Head of caudate nucleus (tissue), 42 donors: ENCODE measurements at regions not wholly inside any gene's neighbourhood (a gene's known extent, or its start where the extent isn't known, plus 50 kb on each side); places are given as distances from the start of the nearest gene placed in this dataset.

Experiments used
- DNase-seq, 42 donors: peaks; one replicate each; pipeline versions ENCODE4 v3.0.0 to v3.0.0-alpha.2; 2020 to 2021; ENCODE audit warnings: mixed read lengths in 7 of 42
- intact Hi-C: fragments of 100-400 bp; cut with DNase I; formaldehyde crosslinking; loops from one replicate; pipeline ENCODE4 v1.15.0; 2022

DNA sequence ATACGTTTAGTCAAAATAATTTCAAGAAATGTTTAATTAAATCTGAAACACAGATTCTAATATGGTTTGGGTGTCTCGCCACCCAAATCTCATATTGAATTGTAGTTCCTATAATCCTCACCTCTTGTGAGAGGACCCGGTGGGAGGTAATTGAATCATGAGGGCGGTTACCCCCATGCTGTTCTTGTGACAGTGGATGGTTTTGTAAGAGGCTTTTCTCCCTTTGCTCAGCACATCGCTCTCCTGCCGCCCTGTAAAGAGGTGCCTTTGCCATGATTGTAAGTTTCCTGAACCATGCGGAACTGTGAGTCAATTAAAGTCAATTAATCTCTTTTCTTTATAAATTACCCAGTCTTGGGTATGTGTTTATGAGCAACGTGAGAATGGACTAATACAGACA lies 1045.1 kb upstream of the POU3F3 start:
- DNase-seq: no peak
- intact Hi-C loops: no loop called here

DNA sequence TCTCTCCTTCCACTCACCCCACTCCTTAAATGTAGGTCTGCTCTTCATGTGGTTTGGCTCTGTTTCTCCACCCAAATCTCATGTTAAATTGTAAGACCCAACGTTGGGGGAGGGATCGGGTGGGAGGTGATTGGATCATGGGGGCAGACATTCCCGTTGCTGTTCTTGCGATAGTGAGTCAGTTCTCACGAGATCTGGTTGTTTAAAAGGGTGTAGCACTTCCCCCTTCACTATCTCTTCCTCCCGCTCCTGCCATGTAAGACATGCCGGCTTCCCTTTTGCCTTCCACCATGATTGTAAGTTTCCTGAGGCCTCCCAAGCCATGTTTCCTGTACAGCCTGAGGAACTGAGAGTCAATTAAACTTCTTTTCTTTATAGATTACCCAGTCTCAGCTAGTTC lies 1044.5 kb upstream of the POU3F3 start:
- intact Hi-C loops: no loop called here
- DNase-seq: no peak

DNA sequence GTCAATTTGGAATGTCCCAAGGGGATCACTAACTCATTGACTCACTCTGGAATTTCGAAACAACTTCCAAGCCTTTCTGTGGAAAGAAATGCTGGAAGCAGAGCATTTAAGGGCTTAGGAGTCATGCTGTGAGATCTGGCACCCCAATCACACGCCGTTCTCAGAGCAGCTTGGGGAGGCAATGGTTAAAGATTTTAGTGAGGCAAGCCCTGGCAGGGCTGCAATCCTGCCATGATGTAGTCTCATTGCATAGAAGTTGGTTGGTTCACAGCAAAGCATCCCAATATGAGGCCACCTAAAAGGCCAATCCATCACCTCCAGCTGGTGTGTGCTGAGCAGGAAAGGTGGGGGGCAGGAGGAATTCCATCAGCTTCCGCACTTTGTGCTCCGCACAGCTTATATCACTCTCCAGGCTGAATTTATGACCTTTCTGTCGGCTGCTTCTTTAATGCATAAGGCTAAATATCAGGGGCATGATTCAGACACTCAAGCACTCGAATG lies 1043.9 kb upstream of the POU3F3 start:
- no peak for DNase-seq
- intact Hi-C loops: no loop called here

DNA sequence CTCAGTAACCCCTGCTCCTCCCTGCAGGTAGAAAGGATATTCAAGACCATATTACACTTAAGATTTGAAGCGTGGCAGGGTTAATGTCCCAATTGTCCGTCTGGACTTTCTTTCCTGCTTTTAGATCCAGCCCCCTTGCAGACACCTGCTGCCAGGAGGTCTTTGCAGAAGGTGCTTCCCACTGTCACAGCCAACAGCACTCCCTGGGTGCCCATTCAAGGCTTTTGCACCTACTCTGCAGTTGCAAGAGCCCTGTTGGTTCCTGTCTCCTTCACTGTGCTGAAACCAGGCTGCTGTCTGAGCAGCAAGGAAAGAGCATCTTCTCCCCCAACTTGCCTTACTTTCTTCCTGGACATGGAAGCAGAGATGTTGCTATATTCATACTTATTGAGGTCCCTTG lies 1043.0 kb upstream of the POU3F3 start:
- intact Hi-C loops: no loop called here
- DNase-seq: no peak

DNA sequence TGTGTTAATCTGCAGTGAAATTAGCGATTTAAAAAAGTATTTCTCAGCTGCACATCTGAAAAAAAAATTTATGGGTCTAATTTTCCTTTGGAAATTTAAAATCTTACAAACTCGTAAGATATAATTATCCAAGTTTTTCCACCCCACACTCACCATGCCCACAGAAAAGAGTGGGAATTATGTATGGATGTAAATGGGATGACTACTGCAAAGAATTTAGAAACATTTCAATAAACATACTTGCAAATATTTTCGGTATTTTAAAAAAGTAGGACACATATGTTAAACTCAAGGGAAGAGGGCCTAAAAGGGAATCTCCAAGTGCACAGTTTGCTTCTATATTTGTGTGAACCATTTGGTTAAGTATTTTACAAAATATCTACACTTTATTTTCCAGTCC lies 1039.9 kb upstream of the POU3F3 start:
- intact Hi-C loops: no loop called here
- no peak for DNase-seq

DNA sequence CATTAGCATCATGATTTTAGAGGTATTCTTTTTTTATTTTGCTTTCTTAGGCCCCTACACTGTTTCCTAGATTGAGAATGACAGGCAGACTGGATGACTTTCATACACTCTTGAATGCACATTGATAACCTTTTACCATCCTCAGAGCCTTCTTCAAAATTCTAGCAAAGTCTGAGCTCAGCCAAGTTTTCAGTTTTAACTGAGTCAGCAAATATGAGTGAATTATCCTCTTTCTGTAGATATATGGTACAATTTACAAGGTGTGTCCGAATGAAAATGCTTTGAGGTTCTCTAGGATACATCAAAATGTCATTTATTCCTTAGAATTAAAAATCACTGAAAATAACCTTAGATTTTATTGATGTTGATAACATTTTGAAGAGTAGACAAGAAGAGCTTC lies 1038.2 kb upstream of the POU3F3 start:
- intact Hi-C loops: no loop called here
- DNase-seq: no peak

DNA sequence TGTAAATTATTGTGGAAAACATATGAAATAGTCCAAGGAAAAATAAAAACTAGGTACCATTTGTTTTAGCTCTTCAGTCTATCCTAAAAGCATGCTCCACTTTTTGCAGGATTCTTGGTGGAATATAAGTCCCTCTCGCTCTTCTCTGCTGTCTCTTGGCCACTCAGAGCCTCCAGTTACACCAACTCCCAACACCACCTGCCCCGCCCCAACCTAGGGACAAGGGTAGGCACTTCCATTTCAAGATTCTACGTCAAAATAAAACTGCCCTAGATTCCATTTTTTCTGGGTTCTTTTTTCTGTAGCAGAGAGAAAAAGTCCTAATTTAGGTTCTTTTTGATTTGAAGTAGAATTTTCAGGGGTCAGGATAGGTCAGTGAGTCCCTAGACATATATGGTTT lies 1036.2 kb upstream of the POU3F3 start:
- DNase-seq: no peak
- intact Hi-C loops: no loop called here

DNA sequence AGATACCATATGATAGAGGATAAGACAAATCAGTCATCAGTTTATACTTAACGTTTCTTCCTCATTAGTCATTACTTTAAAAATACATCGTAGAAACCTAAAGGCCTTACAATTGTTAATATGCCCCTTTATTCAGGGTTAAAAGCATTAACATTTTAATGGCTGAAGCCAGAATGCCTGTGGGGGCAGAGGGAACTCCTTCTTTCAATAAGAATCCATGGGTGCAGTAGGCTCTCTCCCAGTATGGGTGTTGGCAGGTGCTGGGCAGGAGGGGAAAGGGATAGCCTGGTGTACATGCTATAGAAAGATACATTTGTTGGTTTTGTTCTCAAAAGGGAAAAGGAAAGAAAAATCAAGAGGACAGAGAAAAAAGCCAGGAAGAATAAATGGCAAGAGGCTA lies 1035.7 kb upstream of the POU3F3 start:
- intact Hi-C loops: no loop called here

DNA sequence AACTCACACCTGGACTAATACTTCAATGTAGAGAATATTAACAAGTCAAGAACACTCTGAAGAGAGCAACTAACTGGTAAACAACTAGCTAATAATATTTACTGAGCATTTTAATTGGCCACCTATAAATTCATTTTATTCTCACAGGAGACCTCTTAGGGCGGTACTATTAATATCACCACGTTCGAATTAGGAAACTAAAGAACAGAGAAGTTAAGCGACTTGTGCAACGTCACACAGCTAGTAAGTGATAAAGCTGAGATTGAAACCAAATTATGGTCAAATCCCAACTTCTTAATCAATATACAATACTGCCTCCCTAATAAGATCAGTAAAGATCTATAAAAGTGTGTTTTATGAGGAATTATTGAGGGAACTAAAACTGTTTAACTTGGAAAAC lies 1034.3 kb upstream of the POU3F3 start:
- intact Hi-C loops: no loop called here
- DNase-seq: no peak

More for the DNA sequence above, 1035.7 kb upstream of the POU3F3 start:
- no peak for DNase-seq

DNA sequence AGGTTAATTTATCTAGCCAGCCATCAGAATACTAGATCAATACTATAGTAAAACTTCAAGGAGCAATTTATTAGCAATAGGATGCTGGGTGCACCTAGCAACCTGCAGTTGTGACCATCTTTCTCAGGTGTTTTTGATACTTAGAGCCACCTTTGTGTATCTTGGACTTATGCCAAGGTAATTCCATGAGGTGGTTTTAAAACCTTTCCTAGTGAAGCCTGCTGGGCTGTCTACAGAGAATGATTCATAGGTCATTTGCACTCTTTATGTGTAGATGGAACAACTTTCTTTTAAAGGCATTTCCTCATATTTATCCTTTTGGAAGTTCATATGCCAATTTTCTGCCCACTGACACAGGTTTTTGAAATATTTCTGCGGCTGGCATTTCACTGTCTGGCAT lies 1030.1 kb upstream of the POU3F3 start:
- no peak for DNase-seq
- intact Hi-C loops: no loop called here

DNA sequence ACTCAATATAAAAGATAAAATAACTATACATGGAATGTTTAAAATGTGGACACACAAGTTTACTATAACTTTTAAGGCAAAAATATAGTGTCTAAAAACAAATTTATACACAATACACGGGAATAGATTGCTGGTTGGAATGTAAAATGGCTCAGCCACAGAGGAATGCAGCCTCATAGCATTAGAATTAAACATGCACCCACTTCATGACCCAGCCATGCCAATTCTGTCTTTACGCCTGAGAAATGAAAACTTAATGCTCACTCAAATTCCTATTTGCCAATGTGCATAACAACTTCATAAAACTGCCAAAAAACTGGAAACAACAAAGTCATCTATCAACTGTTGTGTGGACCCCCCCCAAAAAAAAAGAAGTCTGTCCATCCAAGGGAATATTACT lies 1006.6 kb upstream of the POU3F3 start:
- no peak for DNase-seq
- intact Hi-C loops: no loop called here

DNA sequence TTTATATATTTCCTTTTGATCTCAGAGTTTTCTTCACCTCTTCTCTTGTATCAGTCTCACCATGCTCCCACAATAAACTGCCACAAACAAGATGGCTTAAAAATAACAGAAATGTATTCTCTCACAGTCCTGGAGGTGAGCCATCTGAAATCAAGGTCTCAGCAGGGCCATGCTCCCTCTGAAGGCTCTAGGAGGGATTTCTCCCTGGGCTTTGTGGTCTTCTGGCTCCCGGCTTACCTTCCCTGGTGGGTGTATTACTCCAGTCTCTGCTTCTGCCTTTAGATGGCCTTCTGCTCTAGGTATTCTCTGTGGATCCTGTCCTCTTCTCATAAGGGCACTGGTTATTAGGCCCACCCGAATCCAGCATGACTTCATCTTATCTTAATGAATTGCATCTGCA lies 994.7 kb upstream of the POU3F3 start:
- no peak for DNase-seq
- intact Hi-C loops: no loop called here

DNA sequence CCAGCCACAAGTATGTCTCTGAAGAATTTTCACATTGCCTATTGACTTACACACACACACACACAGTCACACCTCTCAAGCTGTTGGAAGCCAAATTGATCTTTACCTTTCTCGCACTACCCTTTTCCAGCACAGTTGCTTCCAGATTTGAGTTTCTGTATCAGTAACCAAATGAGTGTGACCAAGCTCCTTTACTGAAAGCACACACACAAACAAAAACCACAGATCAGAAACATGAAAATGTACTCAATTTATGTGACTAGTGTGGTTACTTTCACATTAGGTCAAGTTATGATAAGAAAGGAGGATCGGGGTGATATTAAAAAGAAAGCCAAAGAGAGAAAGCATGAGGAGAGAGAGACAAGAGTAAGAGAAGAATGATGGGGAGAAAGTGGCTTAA lies 993.9 kb upstream of the POU3F3 start:
- DNase-seq: no peak
- intact Hi-C loops: no loop called here

DNA sequence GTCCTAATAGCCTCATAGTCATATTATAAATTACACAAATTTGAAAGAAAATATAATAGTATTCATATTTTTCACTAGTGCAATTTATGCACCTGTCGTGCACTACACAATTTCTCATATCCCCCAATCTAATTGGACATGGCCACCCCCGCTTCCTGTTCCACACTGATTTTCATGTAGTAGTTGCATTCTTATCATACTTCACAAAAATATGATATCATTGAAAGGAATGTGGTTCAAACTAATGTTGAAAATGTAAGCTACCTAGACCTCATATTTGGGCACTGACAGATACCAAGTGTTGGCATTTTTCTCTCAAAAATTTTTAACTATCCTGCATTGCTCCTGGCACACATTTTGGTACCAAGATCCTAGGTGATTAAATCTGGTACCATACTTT lies 985.5 kb upstream of the POU3F3 start:
- no peak for DNase-seq

DNA sequence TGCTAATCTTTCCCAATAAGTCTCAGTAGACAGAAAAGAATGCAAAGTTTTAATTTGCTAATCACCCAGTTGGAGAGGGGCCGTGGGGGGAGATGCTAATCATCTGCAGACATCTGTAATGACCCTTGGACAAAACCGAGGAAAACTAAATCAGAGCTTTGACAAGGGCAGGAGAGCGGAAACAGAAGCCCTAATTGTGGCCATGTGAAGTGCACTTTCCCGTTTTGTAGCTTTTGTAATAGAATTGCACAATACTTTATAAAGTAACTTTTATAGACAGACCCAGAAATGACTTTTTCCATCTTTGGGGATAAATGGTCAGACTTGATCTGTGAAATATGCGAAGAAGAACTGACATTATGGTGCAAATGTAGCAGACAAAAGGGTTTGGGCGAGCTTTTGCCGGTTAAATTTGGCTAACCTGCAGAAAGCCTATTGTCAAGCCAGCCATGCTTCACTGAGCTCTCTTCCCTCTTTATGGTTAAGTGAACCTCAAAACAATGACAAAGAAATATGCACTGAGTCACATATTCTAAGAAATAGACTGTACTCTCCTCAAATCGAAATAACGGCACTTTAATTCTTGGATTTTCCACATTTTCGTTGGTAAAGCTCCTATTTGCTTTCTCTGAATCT lies 980.1 kb upstream of the POU3F3 start:
- intact Hi-C loops: no loop called here
- DNase-seq: no peak

More for the DNA sequence above, 985.5 kb upstream of the POU3F3 start:
- intact Hi-C loops: no loop called here

DNA sequence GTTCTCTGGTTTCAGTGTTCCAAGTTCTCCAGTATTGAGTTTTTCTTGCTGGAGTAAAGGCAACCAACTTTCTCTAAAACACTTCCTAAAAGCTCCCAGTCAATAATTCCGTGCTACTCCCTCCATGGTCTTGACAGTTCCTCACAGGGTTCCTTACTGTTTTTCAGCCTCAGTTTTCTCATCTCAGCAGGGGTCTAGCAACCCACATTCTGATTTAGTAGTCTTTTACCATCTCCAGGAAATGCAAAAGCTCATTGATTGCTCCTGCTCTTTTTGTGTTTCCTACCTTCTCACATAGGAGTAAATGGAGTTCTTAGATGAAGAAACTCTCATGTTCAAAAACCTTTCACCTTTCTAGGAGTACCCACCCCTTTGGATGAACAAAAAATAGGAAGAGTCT lies 978.8 kb upstream of the POU3F3 start:
- intact Hi-C loops: no loop called here
- DNase-seq: no peak

DNA sequence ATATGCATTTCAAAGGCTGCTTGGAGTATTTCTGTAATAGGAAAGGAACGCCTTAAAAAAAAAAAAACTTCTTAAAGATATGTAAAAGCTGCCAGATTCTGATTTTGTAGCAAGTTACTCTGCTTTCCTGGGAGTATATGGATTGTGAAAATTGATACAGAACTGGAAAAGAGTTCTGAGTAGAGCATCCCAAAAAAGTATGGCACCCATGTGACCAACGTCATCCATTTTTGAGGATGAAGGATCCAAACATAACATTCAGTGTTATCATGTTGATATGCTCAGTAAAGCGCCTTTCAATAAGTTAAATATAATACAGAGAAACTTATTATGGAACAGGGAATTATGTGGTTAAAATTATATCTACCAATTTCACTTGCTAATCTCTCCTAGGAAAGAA lies 978.4 kb upstream of the POU3F3 start:
- intact Hi-C loops: no loop called here
- no peak for DNase-seq

DNA sequence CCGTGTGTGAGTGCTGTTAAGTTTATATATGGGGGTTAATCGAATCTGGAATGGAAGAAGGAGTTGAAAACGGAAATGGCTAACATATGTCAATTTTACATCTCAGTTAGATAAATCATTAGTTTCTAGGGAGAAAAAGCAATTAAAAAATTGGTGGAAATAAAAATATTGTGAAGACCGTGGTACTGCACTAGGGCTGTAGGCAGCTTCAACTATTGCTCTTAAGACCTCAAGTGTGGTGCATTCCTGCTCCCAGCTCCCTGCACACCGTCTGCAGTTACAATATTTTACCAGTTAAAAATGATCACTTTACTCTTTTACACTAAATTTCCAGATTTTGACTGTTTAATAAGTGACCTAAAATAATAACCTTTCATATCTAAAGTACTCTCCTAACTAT lies 977.3 kb upstream of the POU3F3 start:
- intact Hi-C loops: no loop called here
- DNase-seq: no peak

DNA sequence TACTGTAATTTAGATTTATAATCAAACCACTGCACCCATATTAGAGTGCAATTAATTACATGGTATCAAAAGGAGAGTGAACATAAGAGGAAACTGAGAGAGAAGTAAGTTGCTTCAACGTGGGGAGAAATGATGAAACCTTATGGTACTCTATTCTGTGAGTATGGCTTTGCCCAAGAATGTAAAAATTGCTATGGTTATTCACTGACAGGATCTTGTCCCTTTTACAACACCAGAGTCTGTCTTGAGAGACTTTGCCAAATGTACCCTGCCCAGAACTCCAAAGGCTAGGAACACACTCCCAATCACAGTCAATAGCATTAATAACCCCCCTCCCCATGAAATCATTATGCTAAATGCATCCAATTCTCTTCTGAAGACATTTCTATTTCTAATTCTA lies 974.8 kb upstream of the POU3F3 start:
- intact Hi-C loops: no loop called here
- DNase-seq: no peak

DNA sequence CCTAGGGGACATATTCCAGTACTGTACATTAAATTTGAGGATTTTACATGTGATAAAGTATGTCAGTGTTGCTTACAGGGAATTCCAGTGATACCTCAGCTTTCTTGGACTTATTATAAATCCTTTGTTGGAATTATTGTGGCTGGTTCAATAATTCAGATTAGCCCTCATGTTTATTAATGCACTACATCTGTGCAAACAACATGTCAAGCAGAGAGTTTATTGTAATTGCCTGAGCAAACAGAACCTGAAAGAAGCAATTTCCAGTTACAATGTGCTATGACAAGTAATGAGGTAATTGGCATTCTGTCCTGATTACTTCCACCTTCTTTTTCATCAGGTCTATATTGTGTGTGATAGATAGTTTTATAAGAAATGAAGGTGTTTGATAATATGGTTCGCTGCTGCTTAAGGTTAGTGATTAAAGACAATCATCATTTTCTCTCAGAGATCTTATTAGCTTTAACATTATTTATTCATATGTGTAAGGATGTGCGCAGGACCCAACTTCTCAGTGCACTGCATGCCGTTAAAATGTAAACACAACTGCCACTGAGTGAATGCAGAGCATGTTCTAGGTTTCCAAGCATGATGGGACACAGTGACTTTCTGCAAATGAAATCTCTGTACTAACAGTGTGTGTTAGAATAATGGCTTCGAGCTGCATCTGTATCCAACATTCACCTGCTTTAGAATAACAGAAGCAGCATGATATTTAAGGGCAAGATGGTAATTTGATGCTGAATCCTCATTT lies 973.7 kb upstream of the POU3F3 start:
- no peak for DNase-seq
- intact Hi-C loops: no loop called here

DNA sequence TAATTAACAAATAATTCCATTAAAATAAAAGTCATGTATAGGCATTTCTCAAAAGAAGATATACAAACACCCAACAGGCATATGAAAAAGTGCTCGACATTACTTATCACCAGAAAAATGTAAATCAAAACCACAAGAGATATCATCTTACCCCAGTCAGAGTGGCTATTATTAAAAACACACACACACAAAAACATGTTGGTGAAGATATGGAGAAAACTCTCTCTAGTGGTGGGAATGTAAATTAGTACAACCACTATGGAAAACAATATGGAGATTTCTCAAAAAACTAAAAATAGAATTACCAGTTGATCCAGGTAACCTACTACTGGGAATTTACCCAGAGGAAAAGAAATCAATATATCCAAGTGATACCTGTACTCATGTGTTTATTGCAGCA lies 966.3 kb upstream of the POU3F3 start:
- intact Hi-C loops: no loop called here
- DNase-seq: no peak
